ENCODE measurements at regions not wholly inside any gene's neighbourhood (a gene's known extent, or its start where the extent isn't known, plus 50 kb on each side); places are given as distances from the start of the nearest gene placed in this dataset.
A peak's percentile ranks its signal among the peaks of the same experiment; 100 is the strongest.

DNA sequence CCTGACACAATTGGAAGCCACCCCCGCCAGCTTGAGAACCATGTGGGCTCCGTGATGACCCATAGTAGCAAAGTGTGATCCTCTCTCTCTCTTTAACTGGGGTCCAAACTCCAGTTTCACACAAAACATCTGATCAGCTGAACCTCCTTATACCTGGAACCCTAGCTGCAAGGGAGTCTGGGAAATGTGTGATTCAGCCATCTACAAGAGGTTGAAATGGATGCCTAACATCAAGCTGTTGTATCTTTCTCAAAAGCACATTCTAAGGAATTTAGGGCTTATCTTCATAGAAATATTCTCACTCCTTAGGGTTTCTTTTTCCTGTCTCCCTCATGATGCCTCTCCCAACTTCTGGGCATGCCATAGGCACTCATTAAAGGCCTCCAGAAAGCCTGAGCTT lies 126.0 kb downstream of the BCOR start:
- DNase-seq = no peak

DNA sequence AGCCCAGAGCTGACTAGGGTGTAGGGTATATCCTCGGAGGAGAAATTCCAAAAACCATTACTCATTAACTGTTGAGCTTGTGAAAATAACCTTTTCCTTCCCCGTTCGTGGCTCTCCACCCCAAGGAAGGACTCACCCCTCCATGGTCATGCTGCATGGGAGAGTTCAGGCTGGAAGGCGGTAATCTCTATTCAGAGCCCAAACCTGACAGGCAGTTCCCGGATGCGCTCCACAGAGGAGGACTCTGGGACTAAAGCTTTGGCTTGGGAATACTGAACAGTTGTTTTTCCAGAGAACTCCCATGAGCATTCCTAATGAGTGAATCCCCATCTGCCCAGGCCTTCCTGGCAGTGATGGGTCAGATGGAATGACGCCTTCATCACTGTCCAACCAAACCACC lies 125.4 kb downstream of the BCOR start:
- no peak for DNase-seq

DNA sequence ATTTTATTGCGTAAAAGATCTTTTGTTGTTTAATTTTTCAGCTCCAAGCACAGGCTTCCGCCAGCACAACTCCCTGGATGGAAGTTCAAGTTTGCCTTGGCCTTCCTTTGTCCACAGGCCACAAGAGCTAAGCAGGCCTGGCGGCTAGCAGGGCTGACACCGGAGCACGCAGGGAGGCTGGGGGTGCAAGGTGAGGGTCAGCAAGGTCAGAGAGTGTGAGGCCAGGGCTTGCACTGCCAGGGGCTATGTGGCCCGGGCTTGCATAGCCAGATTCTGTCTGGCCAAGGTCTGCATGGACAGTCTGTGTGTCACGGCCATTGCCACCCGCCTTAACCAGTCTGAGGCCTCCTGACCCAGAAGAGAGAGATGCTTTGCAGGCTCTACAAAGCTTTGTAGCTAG lies 123.9 kb downstream of the BCOR start:
- DNase-seq = no peak

DNA sequence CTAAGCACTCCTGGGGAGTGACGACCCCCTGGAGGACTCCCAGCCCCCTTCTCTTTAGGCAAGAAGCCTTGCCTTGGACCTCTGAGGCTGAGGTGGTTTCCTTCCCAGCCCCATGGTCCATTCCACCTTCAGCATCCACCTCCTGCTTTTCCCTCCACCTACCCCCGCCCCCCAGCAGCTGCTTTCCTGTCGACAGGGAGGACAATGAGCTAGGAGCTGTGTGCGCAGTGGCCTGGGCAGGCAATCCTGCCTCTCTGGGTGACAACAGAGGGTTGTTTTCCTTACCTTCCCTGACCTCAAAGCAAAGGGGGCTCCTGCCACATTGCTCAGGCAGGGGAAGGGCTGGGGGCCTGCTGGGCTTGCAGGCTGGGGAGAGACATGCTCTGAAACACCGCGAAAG lies 123.5 kb downstream of the BCOR start:
- DNase-seq = peak in 1 of 2 experiments; percentile 27

DNA sequence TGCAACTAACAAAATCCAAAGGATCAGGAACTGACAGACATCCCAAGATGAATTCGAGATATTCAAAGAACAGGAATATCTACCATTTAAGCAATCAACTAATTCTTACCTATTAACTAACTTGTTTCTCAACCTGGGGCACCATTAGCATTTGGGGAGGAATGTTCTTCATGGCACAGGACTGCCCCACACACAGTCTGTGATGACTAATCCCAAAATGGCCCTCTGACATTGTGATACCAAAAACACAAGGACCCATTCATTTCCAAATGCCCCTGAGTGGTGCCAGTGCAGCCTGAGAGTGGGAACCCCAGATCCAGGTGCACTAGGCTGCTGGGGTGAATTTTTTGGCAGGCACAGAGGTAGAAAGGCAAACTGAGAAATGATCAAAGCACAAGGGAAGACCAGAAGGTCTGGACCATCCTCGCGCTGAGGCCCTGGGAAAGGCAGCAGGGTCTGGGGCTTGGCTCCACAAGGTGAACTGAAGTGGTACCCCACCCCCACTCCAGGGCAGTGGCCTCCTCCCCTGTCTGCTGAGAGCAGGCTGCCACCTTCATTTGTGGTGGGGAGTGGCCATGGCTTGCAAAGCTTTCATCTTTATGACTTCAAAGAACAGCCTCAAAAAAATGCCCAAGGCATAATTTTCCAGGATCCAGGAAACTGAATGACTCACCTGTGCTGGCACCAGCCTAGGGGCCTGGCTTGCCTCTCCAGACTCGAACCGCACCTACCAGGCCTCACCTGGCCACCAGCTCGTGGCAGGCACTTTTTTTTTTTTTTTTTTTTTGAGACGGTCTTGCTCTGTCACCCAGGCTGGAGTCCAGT lies 122.4 kb downstream of the BCOR start:
- no peak for DNase-seq

DNA sequence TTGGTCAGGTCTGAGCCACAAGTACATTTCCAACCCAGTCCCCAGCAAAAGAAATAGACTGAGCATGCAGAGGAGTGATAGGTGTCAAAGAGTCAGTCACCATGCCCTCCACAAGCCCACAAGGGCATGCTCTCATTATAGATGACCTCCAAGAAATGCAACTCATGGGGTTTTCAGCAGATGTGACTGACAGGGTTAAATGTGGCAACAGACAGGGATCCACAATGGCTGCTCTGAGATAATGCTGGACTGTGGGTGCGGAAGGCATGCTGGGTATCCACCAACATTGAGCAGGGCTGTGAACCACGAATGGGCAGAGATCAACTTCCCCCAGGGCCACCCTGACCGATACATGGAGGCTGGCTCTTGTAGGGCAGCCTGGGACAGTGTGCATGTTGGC lies 115.8 kb downstream of the BCOR start:
- DNase-seq = no peak

DNA sequence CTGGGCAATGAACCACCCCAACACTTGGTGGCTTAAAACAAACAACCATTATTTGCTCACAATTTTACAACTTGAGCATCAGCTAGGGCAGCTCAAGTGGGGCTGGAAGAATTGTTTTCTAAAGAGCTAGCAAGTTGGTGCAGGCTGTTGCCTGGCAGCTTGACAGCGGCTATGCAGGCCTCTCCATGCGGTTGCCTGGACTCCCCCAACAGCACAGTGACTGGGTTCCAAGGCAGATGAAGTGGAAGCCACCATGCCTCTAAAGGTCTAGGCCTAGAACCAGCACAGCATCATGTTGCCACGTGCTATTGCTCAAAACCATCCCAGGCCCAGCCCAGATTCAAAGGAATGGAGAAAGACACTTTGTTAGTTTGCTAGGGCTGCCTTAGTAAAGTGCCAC lies 114.8 kb downstream of the BCOR start:
- peak; percentile 18 to 24 for DNase-seq

DNA sequence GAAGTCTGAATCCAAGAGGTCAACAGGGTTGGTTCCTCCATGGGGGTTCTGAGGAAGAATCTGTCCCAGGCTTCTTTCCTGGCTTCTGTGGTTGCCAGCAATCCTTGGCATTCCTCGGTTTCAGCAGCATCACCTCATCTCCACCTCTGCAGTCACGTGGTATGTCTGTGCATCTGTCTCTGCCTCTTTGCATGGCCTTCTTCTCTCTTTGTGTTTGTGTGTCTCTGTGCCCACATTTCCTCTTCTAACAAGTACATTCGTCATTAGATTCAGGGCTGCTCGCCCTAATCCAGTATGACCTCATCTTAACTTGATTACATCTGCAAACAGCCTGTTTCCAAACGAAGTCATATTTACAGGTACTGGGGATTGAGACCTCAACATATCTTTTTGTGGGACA lies 114.0 kb downstream of the BCOR start:
- no peak for DNase-seq

DNA sequence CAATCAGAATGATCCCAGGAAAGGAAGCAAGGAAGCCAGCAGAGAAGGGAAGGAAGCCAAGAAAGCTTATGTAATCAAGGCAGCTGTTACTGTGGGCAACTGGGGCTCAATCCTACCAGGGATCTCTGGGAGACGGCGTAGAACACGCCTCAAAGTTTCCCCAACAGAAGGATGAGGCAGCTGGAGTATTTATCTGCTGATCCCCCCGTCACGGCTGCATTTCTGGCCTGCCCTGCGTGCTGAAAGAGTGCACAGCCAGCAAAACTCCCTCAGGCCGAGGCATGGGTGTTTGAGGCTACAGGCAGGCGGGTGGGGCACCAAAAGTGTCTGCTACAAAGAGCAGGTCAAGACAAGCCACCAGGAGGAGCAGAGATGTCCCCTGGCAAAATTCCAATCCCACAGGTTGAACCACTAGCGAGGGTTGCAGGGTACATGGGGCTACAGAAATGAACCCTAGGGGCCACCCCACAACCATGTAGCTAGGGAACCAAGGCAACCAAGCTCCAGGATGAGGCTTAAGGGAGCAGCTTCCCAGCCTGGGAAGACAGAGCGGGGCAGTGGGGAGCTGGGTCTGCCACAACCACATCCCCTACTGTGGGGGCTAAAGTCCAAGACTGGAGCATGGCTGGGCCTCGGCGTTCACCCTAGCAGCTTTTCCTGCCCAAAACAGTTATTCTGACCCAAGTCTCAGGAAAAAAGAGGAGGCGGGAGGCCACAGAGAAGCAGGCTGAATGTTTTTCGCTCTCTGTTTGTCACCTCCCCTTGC lies 113.4 kb downstream of the BCOR start:
- DNase-seq = no peak

DNA sequence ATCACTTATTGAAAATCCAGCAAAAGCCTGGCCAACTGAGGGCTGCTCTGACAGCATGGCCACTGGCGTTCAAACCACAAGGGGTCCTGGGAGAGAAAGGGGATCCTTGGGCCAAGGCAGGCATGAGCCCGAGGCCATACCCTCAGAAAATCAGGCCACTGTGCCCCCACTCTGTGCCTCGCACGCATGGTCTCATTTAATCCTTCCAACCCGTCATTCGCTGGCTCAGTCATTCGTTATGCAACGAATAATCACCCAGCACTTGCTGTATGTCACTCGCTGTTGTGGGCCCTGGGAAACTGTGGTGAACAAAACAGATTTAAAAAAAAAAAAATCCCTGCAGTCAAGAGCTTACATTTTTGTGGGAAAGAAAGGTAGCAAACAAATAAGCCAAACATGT lies 112.7 kb downstream of the BCOR start:
- DNase-seq = no peak

DNA sequence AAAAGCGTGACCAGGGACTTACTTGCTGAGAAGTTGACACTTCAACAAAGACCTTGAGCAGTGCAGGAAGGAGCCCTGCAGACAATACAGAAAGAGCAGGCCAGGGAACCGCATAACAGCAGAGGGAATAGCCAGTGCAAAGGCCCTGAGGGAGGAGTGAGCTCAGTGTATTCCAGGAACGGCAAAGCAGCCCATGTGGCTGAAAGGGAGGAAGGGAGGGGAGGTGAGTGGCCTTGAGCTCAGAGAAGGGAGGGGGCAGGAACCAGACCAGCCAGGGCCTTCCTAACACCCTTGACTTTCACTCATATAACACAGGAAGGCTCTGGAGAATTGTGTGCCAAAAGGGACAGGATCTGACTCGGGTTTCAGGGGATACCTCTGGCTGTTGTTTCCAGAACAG lies 112.2 kb downstream of the BCOR start:
- DNase-seq = no peak

DNA sequence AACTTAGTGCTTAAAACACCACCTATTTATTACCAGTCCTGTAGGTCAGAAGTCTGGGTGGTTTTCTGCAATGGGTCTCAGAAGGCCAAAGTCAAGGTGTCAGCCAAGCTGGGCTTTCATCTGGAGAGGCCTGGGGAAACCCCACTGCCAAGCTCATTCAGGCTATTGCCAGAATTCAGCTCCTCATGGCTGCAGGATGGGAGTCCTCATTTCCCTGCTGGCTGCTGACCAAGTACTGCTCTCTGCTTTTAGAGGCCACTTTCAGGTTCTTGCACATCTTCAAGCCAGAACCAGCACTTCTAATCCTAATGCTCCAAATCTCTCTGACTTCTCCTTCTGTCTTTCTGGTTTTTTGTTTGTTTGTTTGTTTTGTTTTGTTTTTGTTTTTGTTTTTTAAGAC lies 109.3 kb downstream of the BCOR start:
- DNase-seq = no peak

DNA sequence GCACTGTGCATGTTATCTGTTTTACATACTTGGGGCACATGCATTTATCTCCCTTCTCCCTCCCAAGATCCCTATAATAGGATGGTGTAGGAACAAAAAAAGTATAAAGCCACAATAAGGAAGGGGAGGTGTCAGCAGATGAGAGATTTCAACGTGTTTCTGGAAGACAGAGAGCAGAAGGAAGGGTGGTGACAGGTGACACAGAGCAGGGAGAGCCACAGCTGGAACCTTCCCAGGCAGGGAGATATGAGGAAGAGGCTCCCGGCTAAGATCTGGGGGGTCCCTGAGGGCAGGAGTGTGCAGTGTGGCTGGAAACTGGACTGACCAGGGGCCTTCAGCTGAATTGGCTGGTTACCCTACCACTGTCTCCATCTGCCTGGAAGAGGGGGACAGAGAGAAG lies 107.4 kb downstream of the BCOR start:
- DNase-seq = no peak

DNA sequence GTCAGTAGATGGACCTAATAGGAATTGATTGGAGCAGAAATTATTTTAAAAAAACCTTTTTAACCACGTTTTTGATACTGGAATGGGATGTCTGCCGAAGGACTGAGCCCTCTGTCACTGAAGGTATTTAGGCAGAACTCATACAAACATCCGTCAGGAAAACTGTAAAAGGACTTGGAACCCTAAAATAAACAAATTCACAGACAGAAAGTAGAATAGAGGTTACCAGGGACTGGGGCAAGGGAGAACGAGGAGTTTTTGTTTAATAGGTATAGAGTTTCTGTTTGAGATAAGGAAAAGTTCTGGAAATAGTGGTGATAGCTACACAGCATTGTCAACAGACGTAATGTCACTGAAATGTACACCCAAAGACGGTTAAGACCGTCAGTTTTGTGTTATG lies 105.5 kb downstream of the BCOR start:
- DNase-seq = no peak

DNA sequence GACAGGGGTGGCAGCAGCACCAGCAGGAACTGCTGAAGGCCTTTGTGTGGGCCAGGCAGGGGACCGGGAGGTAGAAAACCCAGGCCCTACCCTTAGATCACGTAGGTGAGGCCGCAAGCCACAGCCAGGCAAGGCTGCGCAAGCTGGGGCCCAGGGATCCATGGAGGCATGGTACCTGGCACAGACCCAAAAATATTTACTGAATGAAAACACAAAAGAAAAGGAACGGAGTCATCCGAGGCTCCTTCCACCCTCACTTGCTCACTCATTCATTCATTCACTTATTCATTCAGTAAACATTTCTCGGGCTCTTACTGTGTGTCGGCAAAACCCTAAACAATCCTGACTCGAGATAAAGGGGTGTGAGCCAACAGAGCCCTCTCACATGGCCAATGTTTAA lies 102.3 kb downstream of the BCOR start:
- DNase-seq = no peak

DNA sequence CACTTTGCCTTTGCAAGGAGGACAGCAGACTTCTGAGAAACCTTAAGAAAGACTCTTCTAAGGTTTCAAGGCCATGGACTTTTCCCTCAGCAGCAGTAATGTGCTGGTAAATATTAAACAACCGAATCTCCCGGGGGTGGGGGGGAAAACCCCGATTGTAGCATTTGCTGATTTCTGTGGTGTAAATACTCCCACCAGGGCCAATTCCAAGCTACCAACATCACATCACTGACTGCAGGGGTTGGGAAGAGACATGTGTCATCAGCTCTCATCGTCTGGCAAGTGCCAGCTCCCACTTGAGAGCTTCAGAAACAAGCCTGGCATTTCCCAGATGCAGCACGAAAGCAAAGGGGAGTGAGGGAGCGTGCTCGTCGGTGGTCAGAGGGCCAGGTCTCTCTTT lies 101.2 kb downstream of the BCOR start:
- DNase-seq = no peak

DNA sequence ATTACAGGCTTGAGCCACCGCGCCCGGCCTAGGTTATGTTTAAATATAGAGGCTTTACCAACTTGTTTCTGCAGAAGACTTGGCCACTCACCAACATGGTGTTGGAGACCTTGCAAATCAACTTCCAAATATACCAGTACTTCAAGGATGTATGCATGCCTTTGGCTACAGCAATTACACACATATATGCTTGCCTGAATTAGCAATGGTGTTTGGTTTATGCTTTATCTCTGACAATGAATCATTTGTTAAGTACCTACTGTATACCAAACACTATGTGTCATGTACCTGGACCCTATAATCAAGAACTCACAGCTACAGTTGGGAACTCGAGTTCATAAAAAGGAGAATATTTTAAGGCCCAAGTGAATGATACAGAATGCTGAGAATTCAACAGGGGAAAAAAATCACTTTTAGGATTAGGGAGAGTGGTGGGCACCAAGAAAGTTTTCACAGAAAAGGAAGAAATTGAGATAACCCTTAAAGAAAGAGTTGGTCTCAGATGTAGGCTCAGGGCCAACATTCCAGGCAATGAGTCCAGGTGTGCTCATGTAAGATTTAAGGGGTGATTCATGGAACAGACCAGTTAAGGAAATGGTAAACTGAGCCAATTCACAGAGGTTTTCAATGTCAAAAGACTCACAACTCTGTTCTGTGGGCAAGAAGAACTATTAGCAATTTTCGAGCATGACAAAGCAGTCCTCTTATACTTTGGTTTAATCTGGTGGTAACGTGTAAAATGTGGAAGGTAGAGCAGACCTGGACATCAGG lies 98.9 kb downstream of the BCOR start:
- no peak for DNase-seq

Measured in SHP77 (cell line).